ENCODE measurements at regions not wholly inside any gene's neighbourhood (a gene's known extent, or its start where the extent isn't known, plus 50 kb on each side); places are given as distances from the start of the nearest gene placed in this dataset.
A peak's percentile ranks its signal among the peaks of the same experiment; 100 is the strongest.
"Not testable (repeated sequence)": the region's sequence is repeated elsewhere in the genome, so short reads cannot be mapped to it uniquely, and the experiment has no call there.

- DNase-seq (ENCODE audit: low spot score), result no peak
These were observed 180.2 kb downstream of the TFAP2B start for GRCh38 chr6:50998905-50999304.

GRCh38 chr6:51001399-51001798, 182.7 kb downstream of the TFAP2B start:
- no peak for DNase-seq (ENCODE audit: low spot score)

- DNase-seq (ENCODE audit: low spot score), result no peak
These were observed 185.7 kb downstream of the TFAP2B start for GRCh38 chr6:51004380-51004779.

GRCh38 chr6:51005779-51006178, 187.1 kb downstream of the TFAP2B start:
- DNase-seq (ENCODE audit: low spot score), result no peak

GRCh38 chr6:51007237-51007636, 188.6 kb downstream of the TFAP2B start:
- no peak for DNase-seq (ENCODE audit: low spot score)

- DNase-seq (ENCODE audit: low spot score), result not testable (repeated sequence)
These were observed 190.0 kb downstream of the TFAP2B start for GRCh38 chr6:51008693-51009092.

GRCh38 chr6:51013376-51013775, 194.7 kb downstream of the TFAP2B start:
- DNase-seq (ENCODE audit: low spot score), result no peak

- no peak for DNase-seq (ENCODE audit: low spot score)
These were observed 196.7 kb downstream of the TFAP2B start for GRCh38 chr6:51015394-51015793.

- no peak for DNase-seq (ENCODE audit: low spot score)
These were observed 197.8 kb downstream of the TFAP2B start for GRCh38 chr6:51016489-51016888.

- DNase-seq (ENCODE audit: low spot score), result no peak
These were observed 201.1 kb downstream of the TFAP2B start for GRCh38 chr6:51019806-51020205.

GRCh38 chr6:51021171-51021570, 202.5 kb downstream of the TFAP2B start:
- DNase-seq (ENCODE audit: low spot score), result no peak

GRCh38 chr6:51024126-51024525, 205.5 kb downstream of the TFAP2B start:
- no peak for DNase-seq (ENCODE audit: low spot score)

GRCh38 chr6:51025082-51025777, 206.6 kb downstream of the TFAP2B start:
- DNase-seq (ENCODE audit: low spot score), result no peak

GRCh38 chr6:51027283-51028065, 208.8 kb downstream of the TFAP2B start:
- no peak for DNase-seq (ENCODE audit: low spot score)

GRCh38 chr6:51028276-51028675, 209.6 kb downstream of the TFAP2B start:
- no peak for DNase-seq (ENCODE audit: low spot score)

- no peak for DNase-seq (ENCODE audit: low spot score)
These were observed 210.9 kb downstream of the TFAP2B start for GRCh38 chr6:51029561-51029960.

GRCh38 chr6:51045548-51045947, 226.9 kb downstream of the TFAP2B start:
- no peak for DNase-seq (ENCODE audit: low spot score)

- no peak for DNase-seq (ENCODE audit: low spot score)
These were observed 230.8 kb downstream of the TFAP2B start for GRCh38 chr6:51049288-51049982.

- DNase-seq (ENCODE audit: low spot score), result peak; percentile 33
These were observed 231.6 kb downstream of the TFAP2B start for GRCh38 chr6:51049983-51050877.

- not testable (repeated sequence) for DNase-seq (ENCODE audit: low spot score)
These were observed 234.0 kb downstream of the TFAP2B start for GRCh38 chr6:51052716-51053115.

GRCh38 chr6:51055316-51055715, 236.6 kb downstream of the TFAP2B start:
- not testable (repeated sequence) for DNase-seq (ENCODE audit: low spot score)

GRCh38 chr6:51057296-51057695, 238.6 kb downstream of the TFAP2B start:
- no peak for DNase-seq (ENCODE audit: low spot score)

Measured in pons (tissue), 1 donor.